HEK293T (cell line): ENCODE measurements at regions not wholly inside any gene's neighbourhood (a gene's known extent, or its start where the extent isn't known, plus 50 kb on each side); places are given as distances from the start of the nearest gene placed in this dataset.
"Not testable (repeated sequence)": the region's sequence is repeated elsewhere in the genome, so short reads cannot be mapped to it uniquely, and the experiment has no call there.

ENCODE experiments used
- CTCF ChIA-PET: fragments of 350-600 bp; formaldehyde crosslinking; extraction: SDS; loops from one replicate; lab custom pipeline; 2021; ENCODE audit warnings: antibody characterized with exemption, inconsistent platforms; lab: Yijun Ruan, JAX
- POLR2A ChIA-PET: fragments of 350-600 bp; formaldehyde crosslinking; extraction: SDS; loops from one replicate; lab custom pipeline; 2020; ENCODE audit warnings: antibody characterized with exemption, inconsistent platforms; lab: Yijun Ruan, JAX
- DNase-seq: peaks from one replicate; pipeline ENCODE4 v3.0.0; 2012; ENCODE audit warnings: mixed read lengths; ENCODE audit errors: extremely low spot score
- ARNT ChIP-seq: fragments of 450-650 bp; IDR thresholded peaks from 2 replicates; pipeline ENCODE4 v1.6.1; 2017; ENCODE audit warnings: mild to moderate bottlenecking
- BHLHE40 ChIP-seq: fragments of 450-650 bp; IDR thresholded peaks from 2 replicates; pipeline ENCODE4 v1.6.1; 2016; ENCODE audit warnings: mild to moderate bottlenecking, moderate library complexity, borderline replicate concordance
- CTBP1 ChIP-seq: fragments of 450-650 bp; IDR thresholded peaks from 2 replicates; pipeline ENCODE4 v1.6.1; 2016; ENCODE audit warnings: borderline replicate concordance
- ELF4 ChIP-seq: fragments of 450-650 bp; IDR thresholded peaks from 2 replicates; pipeline ENCODE4 v1.6.1; 2017; ENCODE audit warnings: antibody characterized with exemption
- FOXA1 ChIP-seq: fragments of 450-650 bp; IDR thresholded peaks from 2 replicates; pipeline ENCODE4 v1.6.1; 2016; ENCODE audit warnings: mild to moderate bottlenecking
- FOXK2 ChIP-seq: fragments of 450-650 bp; IDR thresholded peaks from 2 replicates; pipeline ENCODE4 v1.6.1; 2016; ENCODE audit warnings: mild to moderate bottlenecking
- FOXM1 ChIP-seq: fragments of 450-650 bp; IDR thresholded peaks from 2 replicates; pipeline ENCODE4 v1.6.1; 2017; ENCODE audit warnings: mild to moderate bottlenecking, borderline replicate concordance
- HDGF ChIP-seq: fragments of 450-650 bp; IDR thresholded peaks from 2 replicates; pipeline ENCODE4 v1.6.1; 2017; ENCODE audit warnings: antibody characterized with exemption, borderline replicate concordance
- L3MBTL2 ChIP-seq: fragments of 450-650 bp; conservative IDR thresholded peaks from 2 replicates; pipeline ENCODE4 v1.6.1; 2016; ENCODE audit warnings: mild to moderate bottlenecking
- LEF1 ChIP-seq: fragments of 450-650 bp; IDR thresholded peaks from 2 replicates; pipeline ENCODE4 v1.6.1; 2017; ENCODE audit warnings: mild to moderate bottlenecking, borderline replicate concordance
- NFRKB ChIP-seq: fragments of 450-650 bp; IDR thresholded peaks from 2 replicates; pipeline ENCODE4 v1.6.1; 2016; ENCODE audit warnings: mild to moderate bottlenecking, moderate library complexity
- SP1 ChIP-seq: fragments of 450-650 bp; IDR thresholded peaks from 2 replicates; pipeline ENCODE4 v1.6.1; 2017
- SUZ12 ChIP-seq: fragments of 450-650 bp; IDR thresholded peaks from 2 replicates; pipeline ENCODE4 v1.6.1; 2016; ENCODE audit warnings: mild to moderate bottlenecking
- TARDBP ChIP-seq: fragments of 450-650 bp; IDR thresholded peaks from 2 replicates; pipeline ENCODE4 v1.6.1; 2016
- ZNF384 ChIP-seq: fragments of 450-650 bp; IDR thresholded peaks from 2 replicates; pipeline ENCODE4 v1.6.1; 2016
- TF ChIP-seq, protein P1 (sequence below): fragments of 450-650 bp; IDR thresholded peaks from 2 replicates; pipeline ENCODE4 v1.6.1; 2016

DNA sequence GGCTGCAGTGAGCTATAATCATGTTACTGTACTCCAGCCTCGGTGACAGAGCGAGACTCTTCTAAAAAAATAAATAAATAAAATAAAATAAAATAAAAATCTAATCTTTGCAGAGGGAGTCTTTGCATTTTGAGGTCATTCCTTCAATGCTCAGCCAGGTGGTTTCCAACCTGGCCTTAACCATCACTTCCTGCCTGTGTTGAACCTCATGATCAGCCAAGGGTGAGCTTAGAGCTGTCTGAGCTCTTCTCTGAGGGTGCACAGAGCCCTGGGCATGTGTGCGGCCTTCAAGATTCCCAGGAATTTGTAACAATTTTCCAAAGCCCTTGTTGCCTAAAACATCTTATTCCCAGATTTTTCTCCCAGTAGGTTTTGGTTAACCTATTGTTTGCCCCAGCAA is 94.3 kb downstream of the KCNJ12 start:
- POLR2A ChIA-PET, DNase-seq: not testable (repeated sequence)
- CTCF ChIA-PET: interaction anchor here (1.7 kb wide), 1 partner anchor 13 kb away, joined by 5 read pairs; no protein-coding TSS in a partner anchor

DNA sequence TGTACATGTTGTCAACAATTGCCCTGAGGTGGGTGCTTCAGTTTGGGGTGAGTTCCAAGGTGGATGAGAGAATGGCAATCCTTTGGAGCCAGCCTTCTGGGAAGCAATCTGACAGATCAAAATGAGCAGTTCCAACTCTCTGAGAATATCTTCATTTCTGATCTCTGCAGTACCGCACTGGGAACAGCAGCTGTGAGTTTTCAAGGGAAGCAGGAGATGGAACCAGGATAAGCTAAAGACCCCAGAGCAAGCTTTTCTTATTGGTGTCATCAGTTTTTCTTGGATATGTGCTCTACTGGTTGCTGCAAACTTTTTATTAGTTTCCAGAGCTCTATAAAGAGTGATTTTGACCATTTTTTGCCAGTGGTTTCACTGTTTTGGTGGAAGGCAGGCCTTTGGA is 94.7 kb downstream of the KCNJ12 start:
- CTCF ChIA-PET: interaction anchor here (1.7 kb wide), 1 partner anchor 14 kb away, joined by 5 read pairs; no protein-coding TSS in a partner anchor

DNA sequence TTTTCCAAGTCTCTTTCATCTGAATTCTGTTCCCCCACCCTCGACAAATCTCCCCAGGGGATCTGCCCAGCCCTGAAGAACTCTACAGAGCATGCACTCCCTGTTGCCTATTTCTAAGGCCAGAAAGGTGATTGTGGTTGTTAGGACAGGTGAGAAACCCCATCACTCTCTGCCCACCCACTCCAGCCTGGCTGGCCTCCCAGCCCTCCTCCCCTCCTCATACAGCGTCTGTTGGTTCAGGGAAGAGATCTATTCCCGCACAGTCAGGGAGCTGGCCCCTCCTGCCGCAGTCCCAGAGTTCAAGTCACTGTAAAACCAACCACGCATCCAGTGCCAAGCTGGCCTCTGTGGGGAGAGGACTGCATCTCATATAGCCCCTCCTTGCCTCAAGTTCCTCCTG is 98.7 kb downstream of the KCNJ12 start:
- ChIA-PET CTCF (no interaction called here), POLR2A (interaction anchor here (1.4 kb wide), 1 partner anchor 66 kb away, joined by 3 read pairs; no protein-coding TSS in a partner anchor)
- no peak for DNase-seq
- TF ChIP-seq SP1 (no peak), FOXK2 (no peak), FOXA1 (no peak), NFRKB (no peak), ARNT (no peak), ELF4 (no peak), BHLHE40 (no peak), L3MBTL2 (no peak), HDGF (no peak), FOXM1 (no peak), SUZ12 (no peak)
- TF ChIP-seq, protein P1, sequence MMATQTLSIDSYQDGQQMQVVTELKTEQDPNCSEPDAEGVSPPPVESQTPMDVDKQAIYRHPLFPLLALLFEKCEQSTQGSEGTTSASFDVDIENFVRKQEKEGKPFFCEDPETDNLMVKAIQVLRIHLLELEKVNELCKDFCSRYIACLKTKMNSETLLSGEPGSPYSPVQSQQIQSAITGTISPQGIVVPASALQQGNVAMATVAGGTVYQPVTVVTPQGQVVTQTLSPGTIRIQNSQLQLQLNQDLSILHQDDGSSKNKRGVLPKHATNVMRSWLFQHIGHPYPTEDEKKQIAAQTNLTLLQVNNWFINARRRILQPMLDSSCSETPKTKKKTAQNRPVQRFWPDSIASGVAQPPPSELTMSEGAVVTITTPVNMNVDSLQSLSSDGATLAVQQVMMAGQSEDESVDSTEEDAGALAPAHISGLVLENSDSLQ: no peak

More for the DNA sequence above, 94.7 kb downstream of the KCNJ12 start:
- no peak for DNase-seq
- TF ChIP-seq ZNF384 (no peak), CTBP1 (no peak), SP1 (no peak), SUZ12 (no peak), NFRKB (no peak)
- POLR2A ChIA-PET: no interaction called here

DNA sequence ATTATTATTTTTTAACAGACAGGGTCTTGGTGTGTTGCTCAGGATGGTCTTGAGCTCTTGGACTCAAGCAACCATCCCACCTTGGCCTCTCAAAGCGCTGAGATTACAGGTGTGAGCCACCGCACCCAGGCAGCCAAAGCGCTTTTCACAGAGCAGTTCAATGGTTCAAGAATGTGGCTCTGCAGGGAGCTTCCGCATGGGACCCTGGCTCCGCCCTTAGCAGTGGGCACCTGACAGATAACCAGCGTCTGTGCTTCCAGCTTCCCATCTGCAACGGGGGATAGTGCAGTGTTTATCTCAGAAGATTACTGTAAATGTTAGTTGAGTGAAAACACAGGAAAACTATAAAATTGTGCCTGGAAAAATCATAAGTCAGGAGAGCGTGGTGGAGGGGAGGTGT is 99.4 kb downstream of the KCNJ12 start:
- CTCF ChIA-PET: no interaction called here
- no peak for TF ChIP-seq ZNF384
- no peak for TF ChIP-seq CTBP1
- TF ChIP-seq, protein P1: no peak
- TF ChIP-seq LEF1: no peak
- no peak for TF ChIP-seq BHLHE40
- no peak for DNase-seq
- POLR2A ChIA-PET: interaction anchor here (1.4 kb wide), 1 partner anchor 66 kb away, joined by 3 read pairs; no protein-coding TSS in a partner anchor

DNA sequence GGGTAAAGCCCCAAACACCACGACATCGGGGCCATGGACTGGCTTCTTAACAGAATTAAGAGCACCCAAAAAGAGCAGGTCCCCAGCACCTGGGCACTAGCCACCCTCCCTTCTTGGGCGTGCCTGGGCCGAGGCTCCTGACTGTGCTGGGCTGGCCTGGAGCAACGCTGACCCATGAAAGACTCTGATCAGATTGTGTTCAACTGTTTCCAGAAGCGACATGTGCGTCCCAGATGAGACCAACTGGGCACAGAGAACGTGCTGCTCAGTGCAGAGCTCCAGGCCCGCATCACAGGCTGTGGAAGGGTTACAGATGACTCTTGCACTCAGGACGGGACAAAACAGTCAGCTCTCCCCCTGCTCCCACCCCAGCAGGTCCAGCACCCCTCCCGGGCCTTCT is 100.7 kb downstream of the KCNJ12 start:
- CTCF ChIA-PET: no interaction called here

DNA sequence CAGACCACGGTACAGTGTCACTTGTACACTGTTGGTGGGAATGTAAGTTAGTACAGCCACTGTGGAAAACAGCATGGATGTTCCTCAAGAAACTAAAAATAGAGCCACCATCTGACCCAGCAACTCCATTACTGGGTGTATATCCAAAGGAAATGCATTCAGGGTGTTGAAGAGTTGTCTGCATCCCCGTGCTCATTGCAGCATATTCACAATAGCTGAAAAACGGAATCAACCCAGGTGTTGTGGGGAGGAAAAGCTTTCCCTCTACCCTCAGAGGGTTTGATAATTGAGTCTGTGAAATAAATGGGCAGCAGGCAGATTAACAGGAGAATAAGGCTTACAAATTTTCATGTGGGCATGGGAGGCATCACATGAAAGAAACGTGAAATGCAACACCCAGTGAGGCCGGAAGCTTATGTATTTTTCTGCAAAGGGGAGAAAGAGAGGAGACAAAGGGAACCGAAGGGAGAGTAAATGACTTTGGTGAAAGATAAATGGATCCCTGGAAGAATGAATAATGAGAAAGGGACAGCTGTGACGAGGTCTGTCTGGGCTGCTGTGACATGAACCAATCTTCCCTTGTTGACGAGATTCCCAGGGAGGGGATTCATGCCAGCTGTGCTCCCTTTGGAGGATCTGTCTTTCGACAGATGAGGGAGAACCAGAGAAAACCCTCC is 106.2 kb downstream of the KCNJ12 start:
- TF ChIP-seq, protein P1: no peak
- TF ChIP-seq SP1 (no peak), TARDBP (no peak), BHLHE40 (no peak), ZNF384 (no peak), CTBP1 (no peak), FOXM1 (no peak), ELF4 (no peak), SUZ12 (no peak), HDGF (no peak), ARNT (no peak), NFRKB (no peak), FOXK2 (no peak), FOXA1 (no peak), L3MBTL2 (no peak), LEF1 (no peak)
- DNase-seq: no peak
- CTCF ChIA-PET: no interaction called here
- POLR2A ChIA-PET: no interaction called here

More for the DNA sequence above, 100.7 kb downstream of the KCNJ12 start:
- TF ChIP-seq TARDBP (no peak), HDGF (no peak), ARNT (no peak), CTBP1 (no peak), SP1 (no peak), LEF1 (no peak), ZNF384 (no peak), SUZ12 (no peak), FOXM1 (no peak), FOXA1 (no peak), NFRKB (no peak), L3MBTL2 (no peak), BHLHE40 (no peak), FOXK2 (no peak), ELF4 (no peak)
- TF ChIP-seq, protein P1: no peak
- POLR2A ChIA-PET: no interaction called here
- DNase-seq: no peak

DNA sequence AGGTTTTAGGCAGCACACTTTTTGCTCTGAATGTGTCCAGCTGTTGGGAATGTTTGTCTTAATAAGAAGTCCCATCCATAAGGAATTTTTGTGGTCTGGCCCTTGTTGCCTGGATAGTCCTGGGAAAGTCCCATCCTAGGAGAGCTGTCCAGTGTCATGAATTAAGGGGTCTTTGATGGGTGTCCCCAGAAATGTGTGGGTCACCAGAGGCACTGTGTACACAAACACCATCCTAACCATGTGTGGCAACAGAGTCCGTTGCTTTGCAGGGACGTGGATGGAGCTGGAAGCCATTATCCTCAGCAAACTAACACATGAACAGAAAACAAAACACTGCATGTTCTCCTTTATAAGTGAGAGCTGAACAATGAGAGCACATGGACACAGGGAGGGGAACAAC is 111.9 kb downstream of the KCNJ12 start:
- CTCF ChIA-PET, DNase-seq, POLR2A ChIA-PET: not testable (repeated sequence)
